Liver (tissue), 3 donors: ENCODE measurements at regions not wholly inside any gene's neighbourhood (a gene's known extent, or its start where the extent isn't known, plus 50 kb on each side); places are given as distances from the start of the nearest gene placed in this dataset.

ENCODE experiments used
- EGR1 ChIP-seq, 2 donors: IDR thresholded peaks; 2 replicates each; pipeline ENCODE4 v1.6.1; 2016 to 2018; ENCODE audit warnings: antibody characterized with exemption in 2 of 2, low read depth in 2 of 2
- FOXA1 ChIP-seq: IDR thresholded peaks from 2 replicates; pipeline ENCODE4 v1.6.1; 2016; ENCODE audit warnings: antibody characterized with exemption
- GABPA ChIP-seq, 2 donors: IDR thresholded peaks in 1 of 2; conservative IDR thresholded peaks in 1 of 2; 2 replicates each; pipeline ENCODE4 v1.6.1; 2016; ENCODE audit warnings: antibody characterized with exemption in 2 of 2, mild to moderate bottlenecking in 1 of 2, moderate library complexity in 1 of 2
- HNF4A ChIP-seq, 2 donors: conservative IDR thresholded peaks; 2 replicates each; pipeline ENCODE4 v1.6.1; 2016; ENCODE audit warnings: antibody characterized with exemption in 2 of 2, mild to moderate bottlenecking in 2 of 2
- HNF4G ChIP-seq: IDR thresholded peaks from 2 replicates; pipeline ENCODE4 v1.6.1; 2016; ENCODE audit warnings: antibody characterized with exemption
- JUND ChIP-seq, 2 donors: IDR thresholded peaks; 2 replicates each; pipeline ENCODE4 v1.6.1; 2016; ENCODE audit warnings: antibody characterized with exemption in 2 of 2
- RAD21 ChIP-seq, 2 donors: IDR thresholded peaks; 2 replicates each; pipeline ENCODE4 v1.6.1; 2016; ENCODE audit warnings: antibody characterized with exemption in 2 of 2, mild to moderate bottlenecking in 2 of 2
- RXRA ChIP-seq, 2 donors: IDR thresholded peaks; 2 replicates each; pipeline ENCODE4 v1.6.1; 2017 to 2018; ENCODE audit warnings: antibody characterized with exemption in 2 of 2, mild to moderate bottlenecking in 1 of 2
- SP1 ChIP-seq: IDR thresholded peaks from 2 replicates; pipeline ENCODE4 v1.6.1; 2018; ENCODE audit warnings: antibody characterized with exemption, mild to moderate bottlenecking
- YY1 ChIP-seq: IDR thresholded peaks from 2 replicates; pipeline ENCODE4 v1.6.1; 2016; ENCODE audit warnings: antibody characterized with exemption, mild to moderate bottlenecking
- TF ChIP-seq, protein P1 (sequence below): fragments of 150-350 bp; IDR thresholded peaks from 2 replicates; pipeline ENCODE4 v1.5.1; 2017; ENCODE audit warnings: improper control_type of control experiment, low read depth, low read length; ENCODE audit not compliant: missing input control
- TF ChIP-seq, protein P2 (sequence below): IDR thresholded peaks from 2 replicates; pipeline ENCODE4 v1.6.1; 2016; ENCODE audit warnings: antibody characterized with exemption, mild to moderate bottlenecking
- TF ChIP-seq, protein P3 (sequence below): IDR thresholded peaks from 2 replicates; pipeline ENCODE4 v1.6.1; 2016; ENCODE audit warnings: antibody characterized with exemption
- TF ChIP-seq, protein P4 (sequence below): IDR thresholded peaks from 2 replicates; pipeline ENCODE4 v1.6.1; 2016; ENCODE audit warnings: antibody characterized with exemption
- donor health status: healthy.
- donor health status: healthy.

DNA sequence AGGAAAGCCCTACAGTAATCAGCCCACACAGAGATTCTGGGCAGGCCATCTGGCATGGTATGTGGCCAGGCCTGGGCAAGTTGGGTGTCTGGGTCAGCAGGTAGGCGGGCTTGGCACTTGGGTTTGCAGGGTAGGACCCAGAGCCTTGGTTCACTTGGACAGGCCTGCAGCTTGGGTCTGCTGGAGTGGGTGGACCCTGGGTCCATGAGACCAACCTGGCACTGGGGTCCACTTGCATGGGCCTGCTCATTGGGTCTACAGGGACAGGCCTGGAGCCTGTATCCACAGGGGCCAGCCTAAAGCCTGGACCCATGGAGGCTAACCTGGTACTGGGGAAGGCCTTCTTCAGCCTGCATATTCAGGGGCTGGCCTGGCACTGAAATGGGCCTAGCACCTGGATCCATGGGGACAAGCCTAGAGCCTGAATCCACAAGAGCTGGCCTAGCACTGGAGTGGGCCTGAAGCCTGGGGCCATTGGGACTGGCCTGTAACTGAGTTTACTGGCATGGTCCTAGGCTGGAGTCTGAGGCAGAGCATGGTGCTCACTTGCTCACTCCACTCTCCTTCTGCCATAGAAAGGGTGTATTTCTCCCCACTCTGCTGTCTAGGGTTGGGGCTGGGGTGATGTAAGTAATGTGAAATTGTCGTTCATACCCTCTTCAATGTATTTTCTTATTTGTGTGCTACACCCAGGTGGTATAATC is 315.0 kb downstream of the AHR start:
- TF ChIP-seq, protein P1, sequence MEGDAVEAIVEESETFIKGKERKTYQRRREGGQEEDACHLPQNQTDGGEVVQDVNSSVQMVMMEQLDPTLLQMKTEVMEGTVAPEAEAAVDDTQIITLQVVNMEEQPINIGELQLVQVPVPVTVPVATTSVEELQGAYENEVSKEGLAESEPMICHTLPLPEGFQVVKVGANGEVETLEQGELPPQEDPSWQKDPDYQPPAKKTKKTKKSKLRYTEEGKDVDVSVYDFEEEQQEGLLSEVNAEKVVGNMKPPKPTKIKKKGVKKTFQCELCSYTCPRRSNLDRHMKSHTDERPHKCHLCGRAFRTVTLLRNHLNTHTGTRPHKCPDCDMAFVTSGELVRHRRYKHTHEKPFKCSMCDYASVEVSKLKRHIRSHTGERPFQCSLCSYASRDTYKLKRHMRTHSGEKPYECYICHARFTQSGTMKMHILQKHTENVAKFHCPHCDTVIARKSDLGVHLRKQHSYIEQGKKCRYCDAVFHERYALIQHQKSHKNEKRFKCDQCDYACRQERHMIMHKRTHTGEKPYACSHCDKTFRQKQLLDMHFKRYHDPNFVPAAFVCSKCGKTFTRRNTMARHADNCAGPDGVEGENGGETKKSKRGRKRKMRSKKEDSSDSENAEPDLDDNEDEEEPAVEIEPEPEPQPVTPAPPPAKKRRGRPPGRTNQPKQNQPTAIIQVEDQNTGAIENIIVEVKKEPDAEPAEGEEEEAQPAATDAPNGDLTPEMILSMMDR = no peak
- TF ChIP-seq, protein P2, sequence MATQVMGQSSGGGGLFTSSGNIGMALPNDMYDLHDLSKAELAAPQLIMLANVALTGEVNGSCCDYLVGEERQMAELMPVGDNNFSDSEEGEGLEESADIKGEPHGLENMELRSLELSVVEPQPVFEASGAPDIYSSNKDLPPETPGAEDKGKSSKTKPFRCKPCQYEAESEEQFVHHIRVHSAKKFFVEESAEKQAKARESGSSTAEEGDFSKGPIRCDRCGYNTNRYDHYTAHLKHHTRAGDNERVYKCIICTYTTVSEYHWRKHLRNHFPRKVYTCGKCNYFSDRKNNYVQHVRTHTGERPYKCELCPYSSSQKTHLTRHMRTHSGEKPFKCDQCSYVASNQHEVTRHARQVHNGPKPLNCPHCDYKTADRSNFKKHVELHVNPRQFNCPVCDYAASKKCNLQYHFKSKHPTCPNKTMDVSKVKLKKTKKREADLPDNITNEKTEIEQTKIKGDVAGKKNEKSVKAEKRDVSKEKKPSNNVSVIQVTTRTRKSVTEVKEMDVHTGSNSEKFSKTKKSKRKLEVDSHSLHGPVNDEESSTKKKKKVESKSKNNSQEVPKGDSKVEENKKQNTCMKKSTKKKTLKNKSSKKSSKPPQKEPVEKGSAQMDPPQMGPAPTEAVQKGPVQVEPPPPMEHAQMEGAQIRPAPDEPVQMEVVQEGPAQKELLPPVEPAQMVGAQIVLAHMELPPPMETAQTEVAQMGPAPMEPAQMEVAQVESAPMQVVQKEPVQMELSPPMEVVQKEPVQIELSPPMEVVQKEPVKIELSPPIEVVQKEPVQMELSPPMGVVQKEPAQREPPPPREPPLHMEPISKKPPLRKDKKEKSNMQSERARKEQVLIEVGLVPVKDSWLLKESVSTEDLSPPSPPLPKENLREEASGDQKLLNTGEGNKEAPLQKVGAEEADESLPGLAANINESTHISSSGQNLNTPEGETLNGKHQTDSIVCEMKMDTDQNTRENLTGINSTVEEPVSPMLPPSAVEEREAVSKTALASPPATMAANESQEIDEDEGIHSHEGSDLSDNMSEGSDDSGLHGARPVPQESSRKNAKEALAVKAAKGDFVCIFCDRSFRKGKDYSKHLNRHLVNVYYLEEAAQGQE = no peak
- TF ChIP-seq, protein P3, sequence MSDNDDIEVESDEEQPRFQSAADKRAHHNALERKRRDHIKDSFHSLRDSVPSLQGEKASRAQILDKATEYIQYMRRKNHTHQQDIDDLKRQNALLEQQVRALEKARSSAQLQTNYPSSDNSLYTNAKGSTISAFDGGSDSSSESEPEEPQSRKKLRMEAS = no peak
- TF ChIP-seq SP1 (no peak), RAD21 (IDR thresholded peaks at IDR 0.05) (no peak), EGR1 (IDR thresholded peaks at IDR 0.05; ENCODE audit: low read depth in 2 of 2) (no peak), HNF4G (no peak), RXRA (IDR thresholded peaks at IDR 0.05) (no peak), YY1 (no peak), GABPA (IDR thresholded peaks at IDR 0.05 in 1 of 2, conservative IDR thresholded peaks at IDR 0.05 in 1 of 2) (no peak), HNF4A (conservative IDR thresholded peaks at IDR 0.05) (no peak), FOXA1 (no peak), JUND (IDR thresholded peaks at IDR 0.05) (no peak)
- TF ChIP-seq, protein P4, sequence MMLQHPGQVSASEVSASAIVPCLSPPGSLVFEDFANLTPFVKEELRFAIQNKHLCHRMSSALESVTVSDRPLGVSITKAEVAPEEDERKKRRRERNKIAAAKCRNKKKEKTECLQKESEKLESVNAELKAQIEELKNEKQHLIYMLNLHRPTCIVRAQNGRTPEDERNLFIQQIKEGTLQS = no peak
